Right cardiac atrium (tissue), 5 donors: ENCODE measurements at regions not wholly inside any gene's neighbourhood (a gene's known extent, or its start where the extent isn't known, plus 50 kb on each side); places are given as distances from the start of the nearest gene placed in this dataset.

ENCODE experiments used
- ATAC-seq, 2 donors: fragments of 200-7000 bp; cut with Tn5 transposase; one replicate each; pipeline versions ENCODE4 v1.8.0 to v1.9.1; 2020; ENCODE audit warnings: moderate library complexity in 2 of 2, mild to moderate bottlenecking in 1 of 2
- DNase-seq, 3 donors: peaks; one replicate each; pipeline ENCODE4 v3.0.0-alpha.2; 2020
- H3K27ac ChIP-seq: one replicate; pipeline ENCODE4 v1.5.1; 2013; ENCODE audit warnings: mild to moderate bottlenecking, low read length, control low read depth, moderate library complexity
- H3K27me3 ChIP-seq: one replicate; pipeline ENCODE4 v1.6.1; 2013; ENCODE audit not compliant: control insufficient read depth, insufficient read depth
- H3K4me1 ChIP-seq: one replicate; pipeline ENCODE4 v1.6.1; 2013; ENCODE audit warnings: low read length; ENCODE audit not compliant: control insufficient read depth, insufficient read depth
- H3K4me3 ChIP-seq: one replicate; pipeline ENCODE4 v1.5.1; 2013; ENCODE audit warnings: low read length, control low read depth
- H3K9me3 ChIP-seq: one replicate; pipeline ENCODE4 v1.6.1; 2013; ENCODE audit warnings: low read length; ENCODE audit not compliant: control insufficient read depth
- WGBS: extraction: QIAGEN DNeasy Blood & Tissue Kit; methylation state at CpG from one replicate; pipeline ENCODE4 v1.1.7; 2013; 5-methylcytosine and 5-hydroxymethylcytosine counted together
- intact Hi-C, 4 donors: fragments of 100-400 bp; cut with DNase I; formaldehyde crosslinking; loops; one replicate each; pipeline versions ENCODE4 v1.11.0 to v1.14.0; 2022 to 2023
- donor health status: healthy with polysubstance abuse.
- donor health status: DM: no; HTN: yes; CAD: no.
- donor health status: DM: no; HTN: no; CAD: no.
- donor health status: DM: no; HTN: yes; CAD: no; lungs with severe emphysema.
- donor health status: DM: yes; HTN: yes; CAD: no.

DNA sequence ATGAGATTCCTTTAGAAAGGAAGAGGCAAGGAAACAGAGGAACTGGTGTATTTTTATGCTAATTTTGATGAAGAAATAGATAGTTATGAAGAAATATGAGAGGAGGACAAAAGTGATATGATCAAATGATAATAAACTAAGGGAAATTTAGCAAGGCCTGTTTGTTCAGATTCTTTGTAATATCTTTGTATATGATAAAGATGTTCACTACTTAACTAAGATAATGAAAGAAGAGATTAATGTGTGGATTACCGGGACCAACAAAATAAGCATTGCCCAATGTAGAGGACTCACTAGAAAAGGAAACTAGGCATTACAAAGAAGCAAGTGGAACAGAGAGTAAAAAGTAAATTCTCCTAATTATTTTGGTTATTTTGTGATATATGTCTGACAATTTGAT, 99.0 kb upstream of the FIGN start:
- no peak overlapping the region for H3K27ac ChIP-seq
- 84% methylated on average over 1 of the region's 1 CpG for WGBS
- no peak overlapping the region for H3K4me3 ChIP-seq
- H3K9me3 ChIP-seq = no peaks in the 10 kb centered on the region
- intact Hi-C loops = no loop called here
- H3K4me1 ChIP-seq = peaks cover 1% of the 10 kb centered on the region
- no peaks in the 10 kb centered on the region for H3K27me3 ChIP-seq
- DNase-seq = no peak
- ATAC-seq = no peak

DNA sequence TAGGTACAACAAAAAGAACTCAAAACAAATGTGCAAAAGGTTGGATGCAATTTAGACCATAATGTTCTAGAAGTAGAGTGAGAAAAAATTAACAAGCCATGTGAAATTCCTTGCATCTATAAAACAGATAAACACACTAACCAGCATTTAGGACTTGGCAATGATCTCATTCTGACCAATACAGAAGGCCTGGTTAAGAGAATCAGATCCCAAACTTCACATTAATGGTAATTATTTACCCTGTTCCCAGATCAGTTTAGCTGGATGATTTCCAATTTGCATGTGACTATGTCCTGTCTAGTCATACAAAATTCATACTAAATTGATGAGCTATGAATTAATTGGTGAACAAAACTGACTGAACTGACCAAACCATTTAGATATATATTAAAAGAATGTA, 98.4 kb upstream of the FIGN start:
- ATAC-seq (no peak), DNase-seq (no peak)
- Histone ChIP-seq H3K27me3 (no peaks in the 10 kb centered on the region), H3K4me1 (peaks cover 1% of the 10 kb centered on the region), H3K4me3 (no peak overlapping the region), H3K9me3 (no peaks in the 10 kb centered on the region), H3K27ac (no peak overlapping the region)
- intact Hi-C loops = no loop called here

DNA sequence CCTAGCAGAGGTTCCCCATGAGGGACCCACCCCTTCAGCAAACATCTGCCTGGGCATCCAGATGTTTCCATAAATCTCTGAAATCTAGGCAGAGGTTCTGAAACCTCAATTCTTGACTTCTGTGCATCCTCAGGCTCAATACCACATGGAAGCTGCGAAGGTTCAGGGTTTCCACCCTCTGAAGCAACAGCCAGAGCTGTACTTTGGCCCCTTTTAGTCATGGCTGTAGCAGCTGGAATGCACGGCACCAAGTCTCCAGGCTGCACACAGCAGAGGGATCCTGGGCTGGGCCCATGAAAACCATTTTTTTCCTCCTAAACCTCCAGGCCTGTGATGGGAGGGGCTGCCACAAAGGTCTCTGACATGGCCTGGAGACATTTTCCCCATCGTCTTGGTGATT, 93.0 kb upstream of the FIGN start:
- Histone ChIP-seq H3K27ac (no peak overlapping the region), H3K9me3 (no peaks in the 10 kb centered on the region), H3K4me1 (no peaks in the 10 kb centered on the region), H3K27me3 (no peaks in the 10 kb centered on the region), H3K4me3 (no peak overlapping the region)
- ATAC-seq (no peak), DNase-seq (no peak)
- 80% methylated on average over 3 of the region's 3 CpGs for WGBS
- intact Hi-C loops = no loop called here

DNA sequence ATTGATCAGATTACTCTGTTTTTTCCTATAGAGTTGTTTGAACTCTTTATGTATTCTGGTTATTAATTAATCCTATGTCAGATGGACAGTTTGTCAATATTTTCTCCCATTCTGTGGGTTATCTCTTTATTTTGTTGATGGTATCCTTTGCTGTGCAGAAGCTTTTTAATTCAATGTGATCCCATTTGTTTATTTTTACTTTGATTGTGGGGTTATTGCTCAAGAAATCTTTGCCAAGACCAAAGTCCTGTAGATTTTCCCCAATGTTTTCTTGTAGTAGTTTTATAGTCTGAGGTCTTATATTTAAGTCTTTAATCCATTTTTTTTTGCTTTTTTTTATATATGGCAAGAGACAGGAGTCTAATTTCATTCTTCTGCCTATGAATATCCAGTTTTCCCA, 86.2 kb upstream of the FIGN start:
- Histone ChIP-seq H3K27me3 (no peaks in the 10 kb centered on the region), H3K27ac (no peak overlapping the region), H3K9me3 (no peaks in the 10 kb centered on the region), H3K4me3 (no peak overlapping the region), H3K4me1 (no peaks in the 10 kb centered on the region)
- DNase-seq (no peak), ATAC-seq (no peak)
- intact Hi-C loops = no loop called here

DNA sequence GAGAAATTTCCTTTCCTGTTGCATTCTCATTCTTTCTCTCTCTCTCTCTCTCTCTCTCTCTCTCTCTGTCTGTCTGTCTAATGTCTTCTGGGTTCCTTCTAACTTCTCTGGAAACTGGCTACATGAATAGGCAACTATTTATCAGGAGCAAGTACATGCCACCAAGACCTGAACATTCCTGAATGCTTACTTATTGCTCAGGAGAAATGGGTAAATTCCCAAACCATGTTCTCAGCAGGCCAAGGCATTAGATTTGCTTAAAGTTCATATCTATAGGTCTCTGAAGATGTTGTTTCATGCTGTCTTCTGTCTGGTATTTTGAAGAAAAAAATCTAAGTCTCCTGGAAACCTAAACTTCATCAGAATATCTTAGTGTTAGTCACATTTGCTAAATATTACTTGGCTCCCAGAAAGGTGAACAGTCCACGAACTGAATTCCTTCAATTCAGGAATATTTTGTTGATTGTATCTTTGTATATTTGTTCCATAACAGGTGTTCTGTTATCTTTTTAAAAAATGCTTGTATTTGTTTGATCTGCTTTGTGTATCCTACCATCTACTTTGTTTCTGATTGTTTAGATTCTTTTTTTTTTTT, 77.2 kb upstream of the FIGN start:
- H3K27ac ChIP-seq = no peak overlapping the region
- no peaks in the 10 kb centered on the region for H3K4me1 ChIP-seq
- no peak for ATAC-seq
- H3K27me3 ChIP-seq = no peaks in the 10 kb centered on the region
- intact Hi-C loops = no loop called here
- H3K9me3 ChIP-seq = no peaks in the 10 kb centered on the region
- no peak for DNase-seq
- 74% methylated on average over 1 of the region's 1 CpG for WGBS
- no peak overlapping the region for H3K4me3 ChIP-seq

DNA sequence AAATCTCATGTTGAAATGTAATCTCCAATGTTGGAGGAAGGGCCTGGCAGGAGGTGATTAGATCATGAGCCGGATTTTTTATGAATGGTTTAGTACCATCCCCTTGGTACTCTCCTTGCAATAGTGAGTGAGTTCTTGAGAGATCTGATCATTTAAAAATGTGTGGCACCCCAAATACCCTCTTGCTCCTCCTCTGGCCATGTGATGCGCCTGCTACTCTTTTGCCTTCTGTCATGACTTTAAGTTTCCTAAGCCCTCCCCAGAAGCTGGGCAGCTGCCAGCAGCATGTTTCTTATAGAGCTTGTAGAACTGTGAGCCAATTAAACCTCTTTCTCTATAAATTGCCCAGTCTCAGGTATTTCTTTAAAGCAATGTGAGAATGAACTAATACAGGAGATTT, 72.6 kb upstream of the FIGN start:
- DNase-seq = no peak
- Histone ChIP-seq H3K27me3 (no peaks in the 10 kb centered on the region), H3K27ac (no peak overlapping the region), H3K4me1 (no peaks in the 10 kb centered on the region), H3K4me3 (no peak overlapping the region), H3K9me3 (no peaks in the 10 kb centered on the region)
- intact Hi-C loops = no loop called here
- 86% methylated on average over 2 of the region's 2 CpGs for WGBS
- no peak for ATAC-seq

DNA sequence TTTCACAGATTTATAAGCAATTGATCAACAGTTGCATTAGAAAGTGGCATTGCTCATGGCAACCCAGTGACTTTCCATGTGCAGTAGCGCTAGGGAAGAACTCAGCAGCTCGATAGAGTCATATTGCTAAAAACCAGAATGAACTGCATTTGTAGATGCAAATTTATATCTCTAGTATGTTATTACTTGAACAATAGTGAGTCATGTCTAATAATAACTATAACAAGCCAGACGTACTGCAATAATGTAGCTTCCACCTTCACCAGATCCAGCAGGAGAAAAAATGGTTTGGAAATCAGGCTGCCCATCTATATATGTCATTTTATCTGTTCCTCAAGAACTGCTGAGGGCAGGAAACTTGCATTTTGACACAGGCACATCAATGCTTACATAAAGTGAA, 66.5 kb upstream of the FIGN start:
- ATAC-seq (no peak), DNase-seq (no peak)
- Histone ChIP-seq H3K4me1 (no peaks in the 10 kb centered on the region), H3K4me3 (no peak overlapping the region), H3K27ac (no peak overlapping the region), H3K9me3 (no peaks in the 10 kb centered on the region), H3K27me3 (no peaks in the 10 kb centered on the region)
- intact Hi-C loops = no loop called here
- WGBS = 64% methylated on average over 3 of the region's 3 CpGs

DNA sequence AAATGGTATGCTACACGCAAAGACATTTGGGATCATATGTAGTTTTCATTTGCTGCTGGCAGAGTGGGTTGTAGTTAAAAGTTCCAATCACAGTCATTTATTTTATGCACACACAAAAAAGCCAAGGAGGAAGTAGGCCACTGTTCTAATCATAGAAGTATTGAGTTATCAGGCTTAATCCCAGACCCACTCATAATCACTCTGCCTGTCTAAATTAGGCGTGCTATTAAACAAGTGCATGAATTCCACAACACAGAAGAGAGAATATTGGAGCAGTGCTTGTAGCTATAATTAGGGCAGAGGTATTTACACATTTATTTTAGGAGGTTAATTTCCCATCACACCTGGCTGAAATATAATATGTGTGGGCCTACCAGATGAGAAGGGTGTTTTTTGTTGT, 65.7 kb upstream of the FIGN start:
- no peak overlapping the region for H3K4me3 ChIP-seq
- ATAC-seq = peak in 1 of 2 donors; percentile 68
- H3K27ac ChIP-seq = no peak overlapping the region
- no peaks in the 10 kb centered on the region for H3K27me3 ChIP-seq
- WGBS = 61% methylated on average over 2 of the region's 2 CpGs
- H3K9me3 ChIP-seq = no peaks in the 10 kb centered on the region
- intact Hi-C loops = no loop called here
- H3K4me1 ChIP-seq = no peaks in the 10 kb centered on the region
- DNase-seq = no peak

DNA sequence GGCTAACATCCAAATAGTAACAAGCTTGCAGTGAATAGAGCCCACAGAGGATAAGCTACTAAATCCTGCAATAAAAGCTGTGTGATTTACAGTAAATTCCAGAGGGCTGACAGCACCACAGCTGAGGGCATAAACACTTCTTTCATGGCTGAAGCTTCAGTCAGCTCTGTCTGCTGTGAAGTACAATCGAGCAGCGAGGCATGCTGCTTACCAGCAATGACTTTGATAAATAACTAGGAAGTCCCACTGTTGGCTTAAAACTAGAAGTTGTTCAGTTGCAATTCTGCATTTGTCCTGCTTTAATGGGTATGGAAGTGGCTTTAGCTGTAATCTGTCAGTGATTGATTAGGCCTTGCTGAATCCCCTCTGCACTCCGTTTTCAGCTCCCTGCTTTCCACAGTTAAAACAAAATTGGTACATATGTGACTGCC, 65.2 kb upstream of the FIGN start:
- Histone ChIP-seq H3K27me3 (no peaks in the 10 kb centered on the region), H3K4me1 (no peaks in the 10 kb centered on the region), H3K27ac (no peak overlapping the region), H3K9me3 (no peaks in the 10 kb centered on the region), H3K4me3 (no peak overlapping the region)
- whole genome bisulfite sequencing = 26% methylated on average over 3 of the region's 3 CpGs
- DNase-seq = no peak
- intact Hi-C loops = no loop called here
- ATAC-seq = no peak

DNA sequence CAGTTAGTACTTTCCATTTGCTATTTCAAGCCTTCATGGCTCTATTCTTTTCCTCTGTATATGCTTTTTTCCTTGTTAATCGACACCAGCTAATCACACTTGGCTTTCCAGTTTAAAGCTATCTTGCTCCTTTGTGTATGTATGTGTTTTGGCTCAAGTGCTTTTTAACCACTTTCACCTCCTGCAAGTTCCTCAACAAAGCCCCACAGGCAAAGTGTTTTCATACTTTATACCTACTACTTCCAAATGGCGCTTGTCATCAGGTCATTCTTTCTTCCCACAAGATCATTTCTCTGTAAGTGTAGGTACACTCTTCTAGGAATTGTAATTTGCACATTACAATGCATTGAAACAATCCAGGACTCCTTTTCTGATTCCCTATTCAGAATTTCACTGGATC, 64.0 kb upstream of the FIGN start:
- 56% methylated on average over 2 of the region's 2 CpGs for WGBS
- H3K4me3 ChIP-seq = no peak overlapping the region
- intact Hi-C loops = no loop called here
- DNase-seq (no peak), ATAC-seq (no peak)
- H3K9me3 ChIP-seq = no peaks in the 10 kb centered on the region
- no peaks in the 10 kb centered on the region for H3K4me1 ChIP-seq
- H3K27me3 ChIP-seq = no peaks in the 10 kb centered on the region
- no peak overlapping the region for H3K27ac ChIP-seq

DNA sequence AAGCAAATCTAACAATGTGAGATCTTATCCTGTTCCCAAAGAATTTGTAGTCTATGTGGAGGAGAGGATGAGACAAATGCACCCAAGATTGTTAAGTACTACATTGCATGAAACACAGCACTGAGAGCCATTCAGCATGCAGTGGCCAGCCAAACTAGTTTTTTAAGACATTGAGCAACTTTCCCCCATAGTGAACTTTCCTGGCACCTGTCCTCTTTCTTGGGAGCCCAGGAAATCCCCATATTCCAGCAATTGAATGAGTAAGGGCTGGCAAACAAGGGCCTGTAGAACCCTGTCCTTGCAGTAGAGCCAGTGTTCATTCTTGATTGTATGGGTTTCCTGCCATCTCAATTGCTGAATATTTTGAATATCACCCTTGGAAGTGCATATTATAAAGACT, 58.8 kb upstream of the FIGN start:
- peak in 1 of 2 donors; percentile 19 for ATAC-seq
- Histone ChIP-seq H3K9me3 (no peaks in the 10 kb centered on the region), H3K4me1 (no peaks in the 10 kb centered on the region), H3K27me3 (no peaks in the 10 kb centered on the region), H3K4me3 (no peak overlapping the region), H3K27ac (no peak overlapping the region)
- intact Hi-C loops = no loop called here
- DNase-seq = peak in 1 of 3 donors; percentile 37
